NOMO-1 treated with DMSO at 0.1 percent for 48 hours (cell line): ENCODE measurements at regions not wholly inside any gene's neighbourhood (a gene's known extent, or its start where the extent isn't known, plus 50 kb on each side); places are given as distances from the start of the nearest gene placed in this dataset.

ENCODE experiments used
- DNase-seq: peaks from one replicate; lab custom pipeline; 2025; ENCODE audit not compliant: unreplicated experiment; lab: John Stamatoyannopoulos, UW

- DNase-seq = peak; percentile 68
These were observed 50.7 kb upstream of the PNMA8B start for GRCh38 chr19:46546194-46546896.

DNA sequence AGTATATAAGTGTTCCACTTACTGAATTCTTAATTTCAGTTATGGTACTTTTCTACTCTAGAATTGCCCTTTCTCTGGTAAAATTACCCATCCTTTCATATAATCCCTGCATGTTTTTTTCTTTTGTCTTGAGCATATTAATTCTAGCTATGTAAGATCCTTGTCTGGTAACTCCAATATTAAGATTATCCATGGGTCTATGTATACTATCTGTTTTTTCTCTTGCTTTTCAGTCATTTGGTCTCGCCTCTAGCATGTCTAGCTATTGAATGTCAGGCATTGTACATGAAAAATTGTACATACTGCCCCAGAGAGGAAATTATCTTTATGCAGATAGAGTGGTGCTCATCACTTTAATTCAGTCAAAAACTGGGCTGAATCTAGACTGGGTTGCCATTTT lies 50.4 kb upstream of the CALM3 start:
- DNase-seq = no peak

DNA sequence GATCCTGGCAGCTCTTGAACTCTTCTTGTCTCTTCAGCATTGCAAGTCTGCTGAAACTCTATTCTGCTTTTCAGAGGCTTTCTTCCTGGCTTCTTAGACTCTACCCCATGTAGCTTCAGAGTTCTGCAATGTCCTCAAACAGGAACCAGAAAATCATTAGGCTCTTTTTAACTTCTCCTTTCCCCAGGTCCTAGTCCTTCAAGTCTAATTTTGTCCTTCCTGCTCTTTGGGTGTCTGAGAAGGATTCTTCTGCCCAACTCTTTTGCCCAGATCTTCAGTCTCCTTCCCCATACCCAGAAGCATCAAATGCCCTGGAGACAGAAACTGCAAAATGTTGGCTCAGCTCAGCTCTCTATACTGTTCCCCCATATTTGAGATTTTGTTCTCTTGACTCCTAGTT lies 50.0 kb upstream of the CALM3 start:
- peak; percentile 95 for DNase-seq
